Right atrium auricular region (tissue), 2 donors: ENCODE measurements at regions not wholly inside any gene's neighbourhood (a gene's known extent, or its start where the extent isn't known, plus 50 kb on each side); places are given as distances from the start of the nearest gene placed in this dataset.

ENCODE experiments used
- DNase-seq: peaks from one replicate; pipeline ENCODE4 v3.0.0-alpha.2; 2019; ENCODE audit warnings: low spot score
- H3K27ac ChIP-seq, 2 donors: fragments of 200-600 bp; sonication (generic); 1 replicate in 1 of 2; 2 replicates in 1 of 2; pipeline ENCODE4 v1.5.1; 2016 to 2019
- H3K27me3 ChIP-seq, 2 donors: fragments of 200-600 bp; sonication (generic); one replicate each; pipeline versions ENCODE4 v1.5.1 to v1.6.0; 2017 to 2019
- H3K36me3 ChIP-seq: fragments of 200-600 bp; sonication (generic); one replicate; pipeline ENCODE4 v1.5.1; 2016
- H3K4me1 ChIP-seq, 2 donors: fragments of 200-600 bp; sonication (generic); one replicate each; pipeline versions ENCODE4 v1.5.1 to v1.6.0; 2017 to 2019
- H3K4me3 ChIP-seq, 2 donors: fragments of 200-600 bp; sonication (generic); 1 replicate in 1 of 2; 2 replicates in 1 of 2; pipeline ENCODE4 v1.5.1; 2017 to 2019; ENCODE audit warnings: mild to moderate bottlenecking in 1 of 2, moderate library complexity in 1 of 2
- H3K9me3 ChIP-seq, 2 donors: fragments of 200-600 bp; sonication (generic); one replicate each; pipeline ENCODE4 v1.5.1; 2019
- CTCF ChIP-seq, 2 donors: fragments of 200-600 bp; sonication (generic); IDR thresholded peaks; one replicate each; pipeline ENCODE4 v1.5.1; 2019; ENCODE audit warnings: antibody characterized with exemption in 2 of 2

DNA sequence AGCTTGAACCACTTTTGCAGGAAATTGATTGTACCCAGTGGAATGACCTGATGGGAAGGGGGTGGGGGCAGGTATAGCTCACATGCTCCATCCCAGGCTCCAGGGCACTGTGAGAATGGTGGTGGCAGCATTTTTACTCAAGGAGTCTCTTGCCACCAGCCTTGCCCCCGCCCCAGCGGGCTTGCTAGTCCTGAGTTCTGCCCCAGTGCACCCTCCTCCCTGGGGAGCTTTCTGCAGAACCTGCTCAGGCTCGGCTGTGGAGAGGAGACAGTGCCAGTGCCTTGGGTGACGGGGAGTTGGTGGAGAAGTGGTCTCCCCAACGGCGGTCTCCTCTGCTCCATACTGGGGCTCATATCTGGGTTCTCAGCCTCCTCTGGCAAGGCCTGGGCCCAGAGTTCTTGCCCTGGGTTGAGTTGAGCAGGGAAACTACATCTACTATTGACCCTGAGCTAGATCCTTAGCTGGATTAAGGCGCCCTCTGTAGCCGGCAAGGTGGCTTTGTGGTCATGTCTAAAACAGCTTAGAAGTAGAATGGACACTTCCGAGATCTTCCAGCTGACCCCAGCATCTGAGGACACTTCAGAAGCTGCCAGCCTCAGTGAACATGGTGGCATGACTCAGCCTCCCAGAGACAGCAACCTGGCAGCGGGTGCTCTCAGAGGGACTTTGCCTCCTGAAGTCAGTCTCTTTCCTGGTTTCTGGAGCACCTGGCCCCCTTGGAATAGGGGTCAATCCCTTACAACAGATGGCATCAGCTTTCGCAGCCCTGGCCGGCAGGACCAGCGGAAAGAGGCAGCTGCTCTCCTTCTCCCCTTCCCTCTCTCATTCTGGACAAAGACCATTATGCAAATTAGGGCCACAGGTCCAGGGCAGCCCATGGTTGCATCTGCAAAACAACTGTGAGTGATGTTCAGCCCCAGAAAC, 363.4 kb upstream of the MKI67 start:
- no peak overlapping the region for H3K27ac ChIP-seq
- no peaks in the 10 kb centered on the region for H3K9me3 ChIP-seq
- no peaks in the 10 kb centered on the region for H3K4me1 ChIP-seq
- H3K4me3 ChIP-seq = no peak overlapping the region
- H3K36me3 ChIP-seq = no peaks in the 10 kb centered on the region
- no peak for DNase-seq
- no peaks in the 10 kb centered on the region for H3K27me3 ChIP-seq
- no peak for TF ChIP-seq CTCF (IDR thresholded peaks at IDR 0.05)

DNA sequence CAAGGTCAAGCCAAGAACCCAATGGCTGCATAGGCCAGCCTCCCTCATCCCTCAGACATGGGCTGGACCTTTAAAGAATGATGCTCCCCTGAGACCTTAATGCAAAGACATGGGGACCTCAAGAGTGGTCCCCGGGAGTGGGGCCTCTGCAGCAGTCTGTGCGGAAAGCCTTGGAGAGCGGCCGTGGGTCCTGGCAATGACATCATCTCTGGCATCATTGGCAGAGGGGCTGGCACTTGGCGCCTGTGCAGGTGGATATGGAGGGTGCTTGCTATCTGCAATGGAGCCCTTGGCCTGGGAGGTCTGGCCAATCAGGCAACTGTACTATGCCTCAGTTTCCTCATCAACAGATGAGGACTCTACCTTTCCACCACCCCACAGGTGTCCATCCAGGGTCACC, 365.5 kb upstream of the MKI67 start:
- DNase-seq = no peak
- Histone ChIP-seq H3K9me3 (no peaks in the 10 kb centered on the region), H3K27ac (no peak overlapping the region), H3K36me3 (no peaks in the 10 kb centered on the region), H3K27me3 (no peaks in the 10 kb centered on the region), H3K4me3 (no peak overlapping the region), H3K4me1 (no peaks in the 10 kb centered on the region)
- TF ChIP-seq CTCF (IDR thresholded peaks at IDR 0.05) = no peak

DNA sequence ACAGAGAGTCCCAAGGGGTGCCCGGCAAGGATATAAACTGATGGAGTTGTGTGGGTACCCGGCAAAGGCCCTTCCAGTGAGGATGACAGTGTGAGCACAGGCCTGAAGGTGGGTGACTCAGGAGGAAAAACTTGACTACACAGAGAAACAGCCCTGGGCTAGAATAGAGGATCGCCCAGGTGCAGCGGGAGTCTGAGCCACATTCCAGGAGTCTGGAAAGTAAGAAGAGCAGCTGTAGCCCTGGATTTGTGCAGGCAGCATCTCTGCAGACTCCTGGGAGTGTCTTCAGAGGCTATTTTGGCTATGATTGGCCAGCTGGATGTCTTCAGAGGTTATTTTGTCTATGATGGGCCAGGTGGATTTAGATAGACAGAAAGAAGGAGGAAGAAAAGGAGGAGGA, 367.6 kb upstream of the MKI67 start:
- Histone ChIP-seq H3K9me3 (no peaks in the 10 kb centered on the region), H3K36me3 (no peaks in the 10 kb centered on the region)
- no peak for TF ChIP-seq CTCF (IDR thresholded peaks at IDR 0.05)

DNA sequence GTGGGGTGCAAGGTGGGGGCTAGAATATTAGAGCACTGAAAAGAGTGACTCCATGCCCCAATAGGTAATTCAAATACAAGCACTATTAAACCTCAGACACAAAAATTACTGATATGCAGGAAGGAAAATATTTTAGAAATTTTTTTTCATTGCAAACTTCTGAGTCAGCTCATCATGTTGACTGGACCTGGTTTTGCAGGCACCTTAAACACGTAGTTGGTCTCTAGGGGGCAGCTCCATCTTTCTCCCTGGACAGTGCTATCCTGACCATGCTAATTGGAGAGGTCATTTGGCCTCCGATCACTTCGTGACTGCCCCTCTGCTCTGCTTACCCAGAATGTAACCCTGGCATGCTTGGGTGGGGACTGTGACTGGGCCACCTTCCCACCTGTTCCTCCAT, 368.4 kb upstream of the MKI67 start:
- Histone ChIP-seq H3K36me3 (no peaks in the 10 kb centered on the region), H3K9me3 (no peaks in the 10 kb centered on the region), H3K4me3 (no peak overlapping the region), H3K4me1 (no peaks in the 10 kb centered on the region), H3K27me3 (no peaks in the 10 kb centered on the region), H3K27ac (no peak overlapping the region)
- no peak for DNase-seq
- no peak for TF ChIP-seq CTCF (IDR thresholded peaks at IDR 0.05)

More for the DNA sequence above, 367.6 kb upstream of the MKI67 start:
- Histone ChIP-seq H3K27me3 (no peaks in the 10 kb centered on the region), H3K4me1 (no peaks in the 10 kb centered on the region), H3K4me3 (no peak overlapping the region), H3K27ac (no peak overlapping the region)
- no peak for DNase-seq

GRCh38 chr10:128497660-128498377, 371.6 kb upstream of the MKI67 start:
- TF ChIP-seq CTCF (IDR thresholded peaks at IDR 0.05) = no peak
- Histone ChIP-seq H3K27me3 (no peaks in the 10 kb centered on the region), H3K4me1 (no peaks in the 10 kb centered on the region), H3K36me3 (no peaks in the 10 kb centered on the region), H3K4me3 (no peak overlapping the region), H3K9me3 (no peaks in the 10 kb centered on the region), H3K27ac (no peak overlapping the region)
- DNase-seq = no peak
